CD14-positive monocyte (primary cell): ENCODE measurements at regions not wholly inside any gene's neighbourhood (a gene's known extent, or its start where the extent isn't known, plus 50 kb on each side); places are given as distances from the start of the nearest gene placed in this dataset.
"Not testable (repeated sequence)": the region's sequence is repeated elsewhere in the genome, so short reads cannot be mapped to it uniquely, and the experiment has no call there.

ENCODE experiments used
- DNase-seq, 3 donors: peaks; one replicate each; pipeline ENCODE4 v3.0.0-alpha.2; 2011 to 2022
- H2AFZ ChIP-seq: 2 replicates; pipeline ENCODE4 v1.6.0; 2012; ENCODE audit warnings: mild to moderate bottlenecking, low read depth, low read length, inconsistent platforms; ENCODE audit not compliant: insufficient read depth, poor library complexity, severe bottlenecking
- H3K27ac ChIP-seq, 2 donors: 1 replicate in 1 of 2; 2 replicates in 1 of 2; pipeline ENCODE4 v1.5.1; 2012 to 2013; ENCODE audit warnings: low read length in 2 of 2, control low read depth in 1 of 2, inconsistent platforms in 1 of 2, low read depth in 1 of 2, mild to moderate bottlenecking in 1 of 2
- H3K27me3 ChIP-seq, 2 donors: one replicate each; pipeline versions ENCODE4 v1.6.0 to v1.6.1; 2011 to 2013; ENCODE audit warnings: low read length in 2 of 2; ENCODE audit not compliant: control insufficient read depth in 2 of 2, insufficient read depth in 2 of 2
- H3K36me3 ChIP-seq, 2 donors: replicated peaks in 1 of 2; 1 replicate in 1 of 2; 2 replicates in 1 of 2; pipeline versions ENCODE4 v1.5.1 to v1.6.1; 2012 to 2013; ENCODE audit warnings: low read length in 2 of 2, control low read depth in 1 of 2, inconsistent platforms in 1 of 2, mild to moderate bottlenecking in 1 of 2; ENCODE audit not compliant: insufficient read depth in 2 of 2, control insufficient read depth in 1 of 2
- H3K4me1 ChIP-seq, 2 donors: 1 replicate in 1 of 2; 2 replicates in 1 of 2; pipeline versions ENCODE4 v1.5.1 to v1.6.1; 2012 to 2013; ENCODE audit warnings: low read length in 2 of 2, control low read depth in 1 of 2, inconsistent platforms in 1 of 2, mild to moderate bottlenecking in 1 of 2, moderate library complexity in 1 of 2; ENCODE audit not compliant: insufficient read depth in 2 of 2, control insufficient read depth in 1 of 2
- H3K4me2 ChIP-seq: replicated peaks from 2 replicates; pipeline ENCODE3; 2012; ENCODE audit warnings: low read length, moderate library complexity, mild to moderate bottlenecking; ENCODE audit not compliant: poor library complexity, severe bottlenecking; ENCODE audit errors: extremely low read depth
- H3K4me3 ChIP-seq, 3 experiments: fragments of 200-600 bp in 1 of 3; sonication (generic) in 1 of 3; replicated peaks in 1 of 3; 1 replicate in 2 of 3; 2 replicates in 1 of 3; pipeline ENCODE4 v1.5.1; 2011 to 2013; ENCODE audit warnings: low read length in 3 of 3, mild to moderate bottlenecking in 3 of 3, control low read depth in 2 of 3, low read depth in 2 of 3, inconsistent platforms in 1 of 3, moderate library complexity in 1 of 3
- H3K79me2 ChIP-seq: 2 replicates; pipeline ENCODE4 v1.6.0; 2012; ENCODE audit warnings: mild to moderate bottlenecking, control low read depth, inconsistent platforms, low read length, moderate library complexity; ENCODE audit not compliant: insufficient read depth
- H3K9ac ChIP-seq: 2 replicates; pipeline ENCODE4 v1.6.0; 2017; ENCODE audit warnings: low read length, mild to moderate bottlenecking; ENCODE audit not compliant: insufficient read depth, poor library complexity, severe bottlenecking
- H3K9me3 ChIP-seq, 2 donors: replicated peaks in 1 of 2; 1 replicate in 1 of 2; 2 replicates in 1 of 2; pipeline versions ENCODE4 v1.5.1 to v1.6.1; 2012 to 2013; ENCODE audit warnings: low read length in 2 of 2, control low read depth in 1 of 2; ENCODE audit not compliant: control insufficient read depth in 1 of 2, insufficient read depth in 1 of 2
- H4K20me1 ChIP-seq: 2 replicates; pipeline ENCODE4 v1.6.0; 2012; ENCODE audit warnings: mild to moderate bottlenecking, low read length, control low read depth, moderate library complexity; ENCODE audit not compliant: insufficient read depth
- H3K27ac Mint-ChIP-seq, 7 donors: one replicate each; pipeline ENCODE4 v1.8.0; 2020; ENCODE audit warnings: mild to moderate bottlenecking in 7 of 7, mixed read lengths in 7 of 7, moderate library complexity in 6 of 7, inconsistent platforms in 2 of 7
- H3K27me3 Mint-ChIP-seq, 3 donors: one replicate each; pipeline ENCODE4 v1.8.0; 2021 to 2022; ENCODE audit warnings: low read depth in 3 of 3, mild to moderate bottlenecking in 3 of 3, mixed read lengths in 3 of 3, moderate library complexity in 3 of 3, inconsistent platforms in 1 of 3
- H3K36me3 Mint-ChIP-seq, 2 donors: one replicate each; pipeline ENCODE4 v1.8.0; 2020; ENCODE audit warnings: mixed read lengths in 2 of 2, inconsistent platforms in 1 of 2, mild to moderate bottlenecking in 1 of 2
- H3K4me1 Mint-ChIP-seq: one replicate; pipeline ENCODE4 v1.8.0; 2020; ENCODE audit warnings: mild to moderate bottlenecking, mixed read lengths
- H3K4me3 Mint-ChIP-seq, 2 donors: one replicate each; pipeline ENCODE4 v1.8.0; 2020; ENCODE audit warnings: mild to moderate bottlenecking in 2 of 2, mixed read lengths in 2 of 2, moderate library complexity in 1 of 2
- H3K9me3 Mint-ChIP-seq, 7 donors: one replicate each; pipeline ENCODE4 v1.8.0; 2020 to 2022; ENCODE audit warnings: mixed read lengths in 7 of 7, mild to moderate bottlenecking in 6 of 7, moderate library complexity in 6 of 7, inconsistent platforms in 2 of 7
- CTCF ChIP-seq: fragments of 200-600 bp; IDR thresholded peaks from one replicate; pipeline ENCODE4 v1.8.0; 2022; ENCODE audit warnings: antibody characterized with exemption, mild to moderate bottlenecking
- WGBS: methylation state at CpG from one replicate; pipeline ENCODE4 v1.1.5; 2013; ENCODE audit warnings: missing lambda C conversion rate; ENCODE audit not compliant: insufficient coverage; 5-methylcytosine and 5-hydroxymethylcytosine counted together
- intact Hi-C, 2 donors: fragments of 100-400 bp; cut with micrococcal nuclease; formaldehyde crosslinking; loops; one replicate each; pipeline versions ENCODE4 v1.15.0 to v1.15.1; 2023

GRCh38 chr5:17058438-17058837 lies 122.3 kb upstream of the MYO10 start:
- no peak for DNase-seq
- H2AFZ ChIP-seq = no peak overlapping the region
- no peak overlapping the region for H3K27ac ChIP-seq
- H3K79me2 ChIP-seq = no peaks in the 10 kb centered on the region
- H3K36me3 Mint-ChIP-seq = no peaks in the 10 kb centered on the region
- H3K4me2 ChIP-seq = no peak overlapping the region
- H3K9me3 ChIP-seq = peaks cover 0 to 12% of the 10 kb centered on the region in 2 donors
- H3K4me3 Mint-ChIP-seq = no peak overlapping the region
- no peaks in the 10 kb centered on the region for H4K20me1 ChIP-seq
- H3K4me3 ChIP-seq = no peak overlapping the region
- H3K9ac ChIP-seq = no peak overlapping the region
- peaks cover 0 to 9% (median 7%) of the 10 kb centered on the region in 7 donors for H3K9me3 Mint-ChIP-seq
- H3K27ac Mint-ChIP-seq = no peak overlapping the region
- H3K4me1 Mint-ChIP-seq = no peaks in the 10 kb centered on the region
- no peak for TF ChIP-seq CTCF
- no peaks in the 10 kb centered on the region for H3K4me1 ChIP-seq
- no peaks in the 10 kb centered on the region for H3K27me3 ChIP-seq
- no peaks in the 10 kb centered on the region for H3K36me3 ChIP-seq
- intact Hi-C loops = no loop called here
- WGBS = 80% methylated on average over 1 of the region's 7 CpGs
- H3K27me3 Mint-ChIP-seq = peaks cover 5 to 9% (median 7%) of the 10 kb centered on the region in 3 donors

GRCh38 chr5:17061973-17062470 lies 125.9 kb upstream of the MYO10 start:
- Histone ChIP-seq H3K4me3 (no peak overlapping the region), H3K79me2 (no peaks in the 10 kb centered on the region), H2AFZ (no peak overlapping the region), H3K9me3 (peaks cover 0 to 12% of the 10 kb centered on the region in 2 donors), H3K4me1 (no peaks in the 10 kb centered on the region), H3K36me3 (no peaks in the 10 kb centered on the region), H3K27ac (no peak overlapping the region), H4K20me1 (no peaks in the 10 kb centered on the region), H3K27me3 (no peaks in the 10 kb centered on the region), H3K9ac (no peak overlapping the region), H3K4me2 (no peak overlapping the region)
- peaks cover 3 to 11% (median 6%) of the 10 kb centered on the region in 3 donors for H3K27me3 Mint-ChIP-seq
- WGBS = 84% methylated on average over 29 of the region's 33 CpGs
- no peak overlapping the region for H3K4me3 Mint-ChIP-seq
- no peaks in the 10 kb centered on the region for H3K36me3 Mint-ChIP-seq
- intact Hi-C loops = no loop called here
- TF ChIP-seq CTCF = no peak
- no peaks in the 10 kb centered on the region for H3K4me1 Mint-ChIP-seq
- H3K27ac Mint-ChIP-seq = no peak overlapping the region
- DNase-seq = no peak
- peaks cover 0 to 9% (median 7%) of the 10 kb centered on the region in 7 donors for H3K9me3 Mint-ChIP-seq

- H3K4me3 Mint-ChIP-seq, DNase-seq, H4K20me1 ChIP-seq, H3K4me3 ChIP-seq, H3K4me1 Mint-ChIP-seq, H3K36me3 ChIP-seq, H3K4me1 ChIP-seq, H3K27me3 ChIP-seq, H3K36me3 Mint-ChIP-seq, H3K9me3 Mint-ChIP-seq, H2AFZ ChIP-seq, H3K9ac ChIP-seq, H3K27ac Mint-ChIP-seq, H3K79me2 ChIP-seq, intact Hi-C loops, H3K4me2 ChIP-seq, H3K27ac ChIP-seq: not testable (repeated sequence)
- peaks cover 0 to 12% of the 10 kb centered on the region in 2 donors for H3K9me3 ChIP-seq
- WGBS = 100% methylated on average over 3 of the region's 4 CpGs
- H3K27me3 Mint-ChIP-seq = peaks cover 3 to 11% (median 6%) of the 10 kb centered on the region in 3 donors
These were observed 126.7 kb upstream of the MYO10 start for GRCh38 chr5:17062741-17063140.
